ENCODE measurements at regions not wholly inside any gene's neighbourhood (a gene's known extent, or its start where the extent isn't known, plus 50 kb on each side); places are given as distances from the start of the nearest gene placed in this dataset.

GRCh38 chr11:86161336-86161735 is 83.2 kb upstream of the EED start:
- Mint-ChIP-seq H3K9me3 (ENCODE audit: unreplicated experiment) (peaks cover 2% of the 10 kb centered on the region), H3K4me1 (ENCODE audit: low read depth, unreplicated experiment) (no peaks in the 10 kb centered on the region), H3K27me3 (ENCODE audit: unreplicated experiment) (peaks cover 4% of the 10 kb centered on the region), H3K27ac (ENCODE audit: unreplicated experiment) (no peak overlapping the region), H3K4me3 (ENCODE audit: unreplicated experiment) (no peak overlapping the region), H3K36me3 (ENCODE audit: unreplicated experiment) (no peaks in the 10 kb centered on the region)
- no peak for DNase-seq
- no peak for TF ChIP-seq CTCF (IDR thresholded peaks at IDR 0.05; ENCODE audit: partially characterized antibody, unreplicated experiment)

GRCh38 chr11:86160541-86161149 is 83.9 kb upstream of the EED start:
- H3K4me1 Mint-ChIP-seq (ENCODE audit: low read depth, unreplicated experiment), result no peaks in the 10 kb centered on the region
- H3K36me3 Mint-ChIP-seq (ENCODE audit: unreplicated experiment), result no peaks in the 10 kb centered on the region
- H3K27ac Mint-ChIP-seq (ENCODE audit: unreplicated experiment), result no peak overlapping the region
- no peak overlapping the region for H3K4me3 Mint-ChIP-seq (ENCODE audit: unreplicated experiment)
- peaks cover 4% of the 10 kb centered on the region for H3K27me3 Mint-ChIP-seq (ENCODE audit: unreplicated experiment)
- peaks cover 2% of the 10 kb centered on the region for H3K9me3 Mint-ChIP-seq (ENCODE audit: unreplicated experiment)
- TF ChIP-seq CTCF (IDR thresholded peaks at IDR 0.05; ENCODE audit: partially characterized antibody, unreplicated experiment), result no peak
- no peak for DNase-seq

- Mint-ChIP-seq H3K27me3 (ENCODE audit: unreplicated experiment) (peaks cover 4% of the 10 kb centered on the region), H3K4me3 (ENCODE audit: unreplicated experiment) (no peak overlapping the region), H3K27ac (ENCODE audit: unreplicated experiment) (no peak overlapping the region), H3K4me1 (ENCODE audit: low read depth, unreplicated experiment) (no peaks in the 10 kb centered on the region), H3K9me3 (ENCODE audit: unreplicated experiment) (peaks cover 2% of the 10 kb centered on the region), H3K36me3 (ENCODE audit: unreplicated experiment) (no peaks in the 10 kb centered on the region)
- DNase-seq, result no peak
- no peak for TF ChIP-seq CTCF (IDR thresholded peaks at IDR 0.05; ENCODE audit: partially characterized antibody, unreplicated experiment)
These were observed 85.0 kb upstream of the EED start for GRCh38 chr11:86159581-86159891.

GRCh38 chr11:86158704-86159580 is 85.6 kb upstream of the EED start:
- TF ChIP-seq CTCF (IDR thresholded peaks at IDR 0.05; ENCODE audit: partially characterized antibody, unreplicated experiment), result no peak
- no peak overlapping the region for H3K27ac Mint-ChIP-seq (ENCODE audit: unreplicated experiment)
- H3K4me1 Mint-ChIP-seq (ENCODE audit: low read depth, unreplicated experiment), result no peaks in the 10 kb centered on the region
- H3K27me3 Mint-ChIP-seq (ENCODE audit: unreplicated experiment), result peaks cover 4% of the 10 kb centered on the region
- H3K9me3 Mint-ChIP-seq (ENCODE audit: unreplicated experiment), result peaks cover 2% of the 10 kb centered on the region
- H3K36me3 Mint-ChIP-seq (ENCODE audit: unreplicated experiment), result no peaks in the 10 kb centered on the region
- no peak overlapping the region for H3K4me3 Mint-ChIP-seq (ENCODE audit: unreplicated experiment)
- no peak for DNase-seq

GRCh38 chr11:86157797-86158378 is 86.7 kb upstream of the EED start:
- peaks cover 2% of the 10 kb centered on the region for H3K27me3 Mint-ChIP-seq (ENCODE audit: unreplicated experiment)
- no peak for DNase-seq
- no peaks in the 10 kb centered on the region for H3K4me1 Mint-ChIP-seq (ENCODE audit: low read depth, unreplicated experiment)
- H3K36me3 Mint-ChIP-seq (ENCODE audit: unreplicated experiment), result no peaks in the 10 kb centered on the region
- no peak overlapping the region for H3K27ac Mint-ChIP-seq (ENCODE audit: unreplicated experiment)
- no peak overlapping the region for H3K4me3 Mint-ChIP-seq (ENCODE audit: unreplicated experiment)
- TF ChIP-seq CTCF (IDR thresholded peaks at IDR 0.05; ENCODE audit: partially characterized antibody, unreplicated experiment), result no peak
- H3K9me3 Mint-ChIP-seq (ENCODE audit: unreplicated experiment), result no peaks in the 10 kb centered on the region
